ENCODE measurements at regions not wholly inside any gene's neighbourhood (a gene's known extent, or its start where the extent isn't known, plus 50 kb on each side); places are given as distances from the start of the nearest gene placed in this dataset.
"Not testable (repeated sequence)": the region's sequence is repeated elsewhere in the genome, so short reads cannot be mapped to it uniquely, and the experiment has no call there.

DNA sequence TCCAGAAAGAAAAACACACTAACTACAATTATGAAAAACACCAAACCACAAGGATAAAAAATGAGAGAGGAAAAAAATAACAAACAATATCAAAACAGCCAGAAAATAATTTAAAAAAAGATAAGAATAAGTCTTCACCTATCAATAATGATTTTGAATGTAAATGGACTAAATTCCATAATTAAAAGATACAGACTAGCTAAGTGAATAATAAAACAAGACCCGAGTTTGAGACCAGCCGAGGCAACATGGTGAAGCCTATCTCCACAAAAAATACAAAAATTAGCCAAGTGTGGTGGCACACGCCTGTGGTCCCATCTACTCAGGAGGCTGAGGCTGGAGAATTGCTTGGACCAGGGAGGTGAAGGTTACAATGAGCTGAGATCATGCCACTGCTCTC lies 131.1 kb downstream of the MTERF1 start:
- TF ChIP-seq, protein P1, sequence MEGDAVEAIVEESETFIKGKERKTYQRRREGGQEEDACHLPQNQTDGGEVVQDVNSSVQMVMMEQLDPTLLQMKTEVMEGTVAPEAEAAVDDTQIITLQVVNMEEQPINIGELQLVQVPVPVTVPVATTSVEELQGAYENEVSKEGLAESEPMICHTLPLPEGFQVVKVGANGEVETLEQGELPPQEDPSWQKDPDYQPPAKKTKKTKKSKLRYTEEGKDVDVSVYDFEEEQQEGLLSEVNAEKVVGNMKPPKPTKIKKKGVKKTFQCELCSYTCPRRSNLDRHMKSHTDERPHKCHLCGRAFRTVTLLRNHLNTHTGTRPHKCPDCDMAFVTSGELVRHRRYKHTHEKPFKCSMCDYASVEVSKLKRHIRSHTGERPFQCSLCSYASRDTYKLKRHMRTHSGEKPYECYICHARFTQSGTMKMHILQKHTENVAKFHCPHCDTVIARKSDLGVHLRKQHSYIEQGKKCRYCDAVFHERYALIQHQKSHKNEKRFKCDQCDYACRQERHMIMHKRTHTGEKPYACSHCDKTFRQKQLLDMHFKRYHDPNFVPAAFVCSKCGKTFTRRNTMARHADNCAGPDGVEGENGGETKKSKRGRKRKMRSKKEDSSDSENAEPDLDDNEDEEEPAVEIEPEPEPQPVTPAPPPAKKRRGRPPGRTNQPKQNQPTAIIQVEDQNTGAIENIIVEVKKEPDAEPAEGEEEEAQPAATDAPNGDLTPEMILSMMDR (IDR thresholded peaks at IDR 0.05; ENCODE audit: low read depth, low read length) = no peak
- Histone ChIP-seq H3K36me3 (no peaks in the 10 kb centered on the region), H3K27me3 (ENCODE audit: insufficient read depth, low read depth, severe bottlenecking) (no peaks in the 10 kb centered on the region), H3K27ac (no peak overlapping the region), H3K9me3 (ENCODE audit: severe bottlenecking) (no peaks in the 10 kb centered on the region), H3K4me3 (ENCODE audit: low read depth, low read length) (no peak overlapping the region)
- DNase-seq = no peak

DNA sequence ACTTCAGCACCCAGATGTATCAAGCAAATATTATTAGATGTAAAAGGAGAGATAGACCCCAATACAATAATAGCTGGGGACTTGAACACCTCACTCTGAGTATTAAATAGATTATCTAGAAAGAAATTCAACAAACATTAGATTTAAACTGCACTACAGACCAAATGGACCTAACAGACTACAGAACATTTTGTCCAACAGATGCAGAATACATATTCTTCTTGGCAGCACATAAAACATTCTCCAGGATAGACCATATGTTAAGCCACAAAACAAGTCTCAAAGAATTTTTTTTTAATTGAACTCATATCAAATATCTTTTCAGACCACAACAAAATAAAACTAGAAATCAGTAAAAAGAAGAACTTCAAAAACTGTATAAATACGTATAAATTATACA lies 130.4 kb downstream of the MTERF1 start:
- TF ChIP-seq, protein P1 (IDR thresholded peaks at IDR 0.05; ENCODE audit: low read depth, low read length) = no peak
- Histone ChIP-seq H3K27ac (no peak overlapping the region), H3K27me3 (ENCODE audit: insufficient read depth, low read depth, severe bottlenecking) (no peaks in the 10 kb centered on the region), H3K36me3 (no peaks in the 10 kb centered on the region), H3K4me3 (ENCODE audit: low read depth, low read length) (no peak overlapping the region), H3K9me3 (ENCODE audit: severe bottlenecking) (no peaks in the 10 kb centered on the region)
- DNase-seq = no peak

DNA sequence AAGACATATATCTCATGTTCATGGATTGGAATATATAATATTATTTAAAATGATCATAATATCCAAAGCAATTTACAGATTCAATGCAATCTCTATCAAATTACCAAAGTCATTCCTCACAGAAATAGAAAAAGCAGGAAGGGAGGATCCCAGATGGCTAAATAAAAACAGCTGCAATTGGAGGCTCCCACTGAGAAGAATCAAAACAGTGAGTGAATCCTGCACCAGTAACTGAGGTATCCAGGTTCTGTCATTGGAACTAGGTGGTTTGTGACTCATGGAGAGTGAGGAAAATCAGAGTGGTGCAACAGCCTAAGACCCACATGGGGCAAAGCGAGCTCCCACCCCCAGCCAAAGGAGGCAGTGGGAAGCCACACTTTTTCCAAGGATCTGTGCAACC lies 128.4 kb downstream of the MTERF1 start:
- Histone ChIP-seq H3K27me3 (ENCODE audit: insufficient read depth, low read depth, severe bottlenecking) (no peaks in the 10 kb centered on the region), H3K9me3 (ENCODE audit: severe bottlenecking) (no peaks in the 10 kb centered on the region), H3K4me3 (ENCODE audit: low read depth, low read length) (no peak overlapping the region), H3K27ac (no peak overlapping the region), H3K36me3 (no peaks in the 10 kb centered on the region)
- TF ChIP-seq, protein P1 (IDR thresholded peaks at IDR 0.05; ENCODE audit: low read depth, low read length) = no peak
- DNase-seq = no peak

DNA sequence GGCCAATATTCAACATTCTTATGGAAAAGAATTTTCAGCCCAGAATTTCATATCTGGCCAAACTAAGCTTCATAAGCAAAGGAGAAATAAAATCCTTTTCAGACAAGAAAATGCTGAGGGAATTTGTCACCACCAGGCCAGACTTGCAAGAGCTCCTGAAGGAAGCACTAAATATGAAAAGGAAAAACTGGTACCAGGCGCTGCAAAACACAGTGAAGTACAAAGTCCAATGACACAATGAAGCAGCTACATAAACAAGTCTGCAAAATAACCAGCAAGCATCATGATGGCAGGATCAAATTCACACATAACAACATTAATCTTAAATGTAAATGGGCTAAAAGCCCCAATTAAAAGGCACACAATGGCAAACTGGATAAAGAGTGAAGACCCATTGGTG lies 126.2 kb downstream of the MTERF1 start:
- not testable (repeated sequence) for H3K27ac ChIP-seq; H3K36me3 ChIP-seq; H3K4me3 ChIP-seq (ENCODE audit: low read depth, low read length); H3K9me3 ChIP-seq (ENCODE audit: severe bottlenecking); H3K27me3 ChIP-seq (ENCODE audit: insufficient read depth, low read depth, severe bottlenecking); DNase-seq

DNA sequence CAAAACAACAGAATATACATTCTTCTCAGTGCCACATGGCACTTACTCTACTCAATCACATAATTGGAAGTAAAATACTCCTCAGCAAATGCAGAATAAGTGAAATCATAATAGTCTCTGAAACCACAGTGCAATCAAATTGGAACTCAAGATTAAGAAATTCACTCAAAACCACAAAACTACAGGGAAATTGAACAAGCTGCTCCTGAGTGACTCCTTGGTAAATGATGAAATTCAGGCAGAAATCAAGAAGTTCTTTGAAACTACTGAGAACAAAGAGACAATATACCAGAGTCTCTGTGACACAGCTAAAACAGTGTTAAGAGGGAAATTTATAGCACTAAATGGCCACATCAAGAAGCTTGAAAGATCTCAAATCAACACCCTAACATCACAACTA lies 125.4 kb downstream of the MTERF1 start:
- not testable (repeated sequence) for DNase-seq

DNA sequence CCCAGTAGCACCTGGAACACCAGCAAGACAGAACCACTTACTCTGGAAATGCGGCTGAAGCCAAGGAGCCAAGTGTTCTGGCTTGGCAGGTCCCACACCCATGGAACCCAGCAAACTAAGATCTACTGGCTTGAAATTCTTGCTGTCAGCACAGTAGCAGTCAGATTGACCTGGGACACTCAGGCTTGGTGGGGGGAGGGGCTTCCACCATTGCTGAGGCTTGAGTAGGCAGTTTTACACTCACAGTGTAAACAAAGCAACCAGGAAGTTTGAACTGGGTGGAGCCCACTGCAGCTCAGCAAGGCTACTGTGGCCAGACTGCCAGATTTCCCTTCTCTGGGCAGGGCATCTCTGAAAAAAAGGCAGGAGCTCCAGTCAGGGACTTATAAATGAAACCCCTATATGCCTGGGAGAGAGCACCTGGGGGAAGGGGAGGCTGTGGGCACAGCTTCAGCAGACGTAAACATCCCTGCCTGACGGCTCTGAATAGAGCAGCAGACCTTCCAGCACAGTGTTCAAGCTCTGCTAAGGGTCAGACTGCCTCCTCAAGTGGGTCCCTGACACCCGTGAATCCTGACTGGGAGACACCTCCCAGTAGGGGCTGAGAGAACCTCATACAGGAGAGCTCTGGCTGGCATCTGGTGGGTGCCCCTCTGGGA lies 121.2 kb downstream of the MTERF1 start:
- no peak for DNase-seq
- Histone ChIP-seq H3K36me3 (no peaks in the 10 kb centered on the region), H3K27me3 (ENCODE audit: insufficient read depth, low read depth, severe bottlenecking) (no peaks in the 10 kb centered on the region), H3K4me3 (ENCODE audit: low read depth, low read length) (no peak overlapping the region), H3K27ac (no peak overlapping the region), H3K9me3 (ENCODE audit: severe bottlenecking) (no peaks in the 10 kb centered on the region)
- TF ChIP-seq, protein P1 (IDR thresholded peaks at IDR 0.05; ENCODE audit: low read depth, low read length) = no peak

More for the DNA sequence above, 125.4 kb downstream of the MTERF1 start:
- not testable (repeated sequence) for H3K9me3 ChIP-seq (ENCODE audit: severe bottlenecking); H3K27me3 ChIP-seq (ENCODE audit: insufficient read depth, low read depth, severe bottlenecking); H3K27ac ChIP-seq; H3K4me3 ChIP-seq (ENCODE audit: low read depth, low read length); H3K36me3 ChIP-seq

DNA sequence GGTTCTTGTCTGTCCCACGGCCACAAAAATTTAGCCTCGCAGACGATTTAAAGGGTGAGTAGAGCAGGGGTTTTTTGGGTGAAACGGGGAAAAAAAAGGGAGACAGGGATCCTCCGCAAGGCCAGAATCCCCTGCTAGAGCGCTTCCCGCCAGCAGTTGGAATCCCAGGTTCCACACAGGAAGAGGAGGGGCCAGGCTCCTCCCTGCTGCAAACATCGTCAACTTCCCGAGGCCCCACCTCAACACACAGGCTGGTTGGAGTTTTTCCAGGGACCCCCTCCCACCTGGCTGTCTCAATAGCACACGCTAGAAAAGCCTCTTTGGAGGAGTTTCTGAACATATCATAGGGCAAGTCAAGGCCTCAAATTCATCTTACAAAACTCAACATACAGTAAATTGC lies 112.7 kb downstream of the MTERF1 start:
- H3K27ac ChIP-seq = no peak overlapping the region
- H3K27me3 ChIP-seq (ENCODE audit: insufficient read depth, low read depth, severe bottlenecking) = no peaks in the 10 kb centered on the region
- no peaks in the 10 kb centered on the region for H3K36me3 ChIP-seq
- H3K9me3 ChIP-seq (ENCODE audit: severe bottlenecking) = no peaks in the 10 kb centered on the region
- TF ChIP-seq, protein P1 (IDR thresholded peaks at IDR 0.05; ENCODE audit: low read depth, low read length) = no peak
- H3K4me3 ChIP-seq (ENCODE audit: low read depth, low read length) = no peak overlapping the region
- DNase-seq = no peak
